SH-SY5Y (cell line): ENCODE measurements at regions not wholly inside any gene's neighbourhood (a gene's known extent, or its start where the extent isn't known, plus 50 kb on each side); places are given as distances from the start of the nearest gene placed in this dataset.

ENCODE experiments used
- GATA2 ChIP-seq: IDR thresholded peaks from 2 replicates; pipeline ENCODE4 v1.6.1; 2011; ENCODE audit warnings: mild to moderate bottlenecking, low read depth, low read length
- GATA3 ChIP-seq: IDR thresholded peaks from 2 replicates; pipeline ENCODE4 v1.6.1; 2011; ENCODE audit warnings: low read depth, mild to moderate bottlenecking, low read length, moderate library complexity

GRCh38 chr11:29343465-29344333, 673.1 kb downstream of the KCNA4 start:
- TF ChIP-seq GATA2, result no peak

GRCh38 chr11:29336727-29337575, 679.9 kb downstream of the KCNA4 start:
- TF ChIP-seq GATA2 (no peak), GATA3 (no peak)

GRCh38 chr11:29334776-29335130, 682.1 kb downstream of the KCNA4 start:
- TF ChIP-seq GATA2 (no peak), GATA3 (no peak)

- no peak for TF ChIP-seq GATA2
- TF ChIP-seq GATA3, result no peak
Measured at GRCh38 chr11:29333993-29334775, 682.6 kb downstream of the KCNA4 start.

GRCh38 chr11:29331451-29332010, 685.3 kb downstream of the KCNA4 start:
- TF ChIP-seq GATA3, result no peak
- no peak for TF ChIP-seq GATA2

- no peak for TF ChIP-seq GATA3
- no peak for TF ChIP-seq GATA2
Measured at GRCh38 chr11:29328961-29329441, 687.8 kb downstream of the KCNA4 start.

GRCh38 chr11:29327891-29328290, 688.9 kb downstream of the KCNA4 start:
- TF ChIP-seq GATA3, result no peak
- TF ChIP-seq GATA2, result no peak

- TF ChIP-seq GATA3 (no peak), GATA2 (no peak)
Measured at GRCh38 chr11:29326757-29327156, 690.1 kb downstream of the KCNA4 start.

- TF ChIP-seq GATA2 (no peak), GATA3 (no peak)
Measured at GRCh38 chr11:29324328-29324727, 692.5 kb downstream of the KCNA4 start.

GRCh38 chr11:29321293-29322132, 695.3 kb downstream of the KCNA4 start:
- TF ChIP-seq GATA2 (no peak), GATA3 (no peak)

- TF ChIP-seq GATA3, result no peak
- no peak for TF ChIP-seq GATA2
Measured at GRCh38 chr11:29320196-29320595, 696.6 kb downstream of the KCNA4 start.

GRCh38 chr11:29319210-29319609, 697.6 kb downstream of the KCNA4 start:
- TF ChIP-seq GATA2 (no peak), GATA3 (no peak)
